HFF-Myc (cell line): ENCODE measurements at regions not wholly inside any gene's neighbourhood (a gene's known extent, or its start where the extent isn't known, plus 50 kb on each side); places are given as distances from the start of the nearest gene placed in this dataset.

Source experiments
- DNase-seq: peaks from one replicate; pipeline ENCODE4 v3.0.0-alpha.2; 2011; ENCODE audit warnings: low read depth; ENCODE audit errors: extremely low read depth
- H3K4me3 ChIP-seq: replicated peaks from 2 replicates; pipeline ENCODE4 v1.5.1; 2011; ENCODE audit warnings: low read depth, mild to moderate bottlenecking, control low read depth, low read length
- CTCF ChIP-seq: IDR thresholded peaks from 2 replicates; pipeline ENCODE4 v1.5.1; 2012; ENCODE audit warnings: mild to moderate bottlenecking, low read depth, low read length, control low read depth; ENCODE audit errors: missing control alignments

GRCh38 chr9:75823151-75823550, 67.3 kb upstream of the PCSK5 start:
- no peak overlapping the region for H3K4me3 ChIP-seq
- no peak for TF ChIP-seq CTCF
- DNase-seq: no peak

- H3K4me3 ChIP-seq: no peak overlapping the region
- no peak for TF ChIP-seq CTCF
- no peak for DNase-seq
Measured at GRCh38 chr9:75824816-75825568, 65.5 kb upstream of the PCSK5 start.

GRCh38 chr9:75826314-75826713, 64.2 kb upstream of the PCSK5 start:
- TF ChIP-seq CTCF: no peak
- no peak overlapping the region for H3K4me3 ChIP-seq
- DNase-seq: no peak

GRCh38 chr9:75830303-75830702, 60.2 kb upstream of the PCSK5 start:
- H3K4me3 ChIP-seq: no peak overlapping the region
- TF ChIP-seq CTCF: no peak
- DNase-seq: no peak

- TF ChIP-seq CTCF: no peak
- no peak for DNase-seq
- H3K4me3 ChIP-seq: no peak overlapping the region
Measured at GRCh38 chr9:75833778-75834177, 56.7 kb upstream of the PCSK5 start.

GRCh38 chr9:75834878-75835277, 55.6 kb upstream of the PCSK5 start:
- no peak for TF ChIP-seq CTCF
- no peak overlapping the region for H3K4me3 ChIP-seq
- no peak for DNase-seq
